ENCODE measurements at regions not wholly inside any gene's neighbourhood (a gene's known extent, or its start where the extent isn't known, plus 50 kb on each side); places are given as distances from the start of the nearest gene placed in this dataset.
"Not testable (repeated sequence)": the region's sequence is repeated elsewhere in the genome, so short reads cannot be mapped to it uniquely, and the experiment has no call there.

- H4K91ac ChIP-seq (ENCODE audit: low read depth, low read length, poor library complexity), result no peak overlapping the region
- H3K79me1 ChIP-seq (ENCODE audit: low read depth, low read length), result no peaks in the 10 kb centered on the region
- H2AK5ac ChIP-seq (ENCODE audit: low read depth, low read length), result no peak overlapping the region
- H3K27me3 ChIP-seq (ENCODE audit: control insufficient read depth in 3 of 3, insufficient read depth in 3 of 3, low read depth in 1 of 3, low read length in 3 of 3), result no peaks in the 10 kb centered on the region
- no peak overlapping the region for H3K18ac ChIP-seq (ENCODE audit: low read length)
- no peak overlapping the region for H3K14ac ChIP-seq (ENCODE audit: low read length)
- H2BK5ac ChIP-seq (ENCODE audit: low read length), result no peak overlapping the region
- no peaks in the 10 kb centered on the region for H3K36me3 ChIP-seq (replicated peaks in 1 of 2; ENCODE audit: control insufficient read depth in 2 of 2, insufficient read depth in 2 of 2, low read length in 2 of 2)
- WGBS, 2 donors (ENCODE audit: extremely low coverage in 2 of 2, insufficient read length in 2 of 2, insufficient replicate concordance in 1 of 2), result no CpG with 5 or more reads among the region's 4 CpGs
- no peaks in the 10 kb centered on the region for H3K4me1 ChIP-seq (ENCODE audit: control insufficient read depth in 2 of 2, insufficient read depth in 1 of 2, low read depth in 1 of 2, low read length in 2 of 2)
- H2BK15ac ChIP-seq (ENCODE audit: low read length), result no peak overlapping the region
- no peak overlapping the region for H2AFZ ChIP-seq (ENCODE audit: low read length)
- no peak overlapping the region for H3K4me2 ChIP-seq (ENCODE audit: insufficient read depth, low read length, poor library complexity, severe bottlenecking)
- no peak overlapping the region for H3K9ac ChIP-seq (ENCODE audit: low read depth, low read length, poor library complexity)
- H4K8ac ChIP-seq (ENCODE audit: low read depth, low read length), result no peak overlapping the region
- no peak overlapping the region for H2BK120ac ChIP-seq (ENCODE audit: low read depth, low read length)
- no peaks in the 10 kb centered on the region for H3K9me3 ChIP-seq (replicated peaks in 1 of 2; ENCODE audit: control insufficient read depth in 2 of 2, insufficient read depth in 1 of 2, low read depth in 1 of 2, low read length in 2 of 2)
- no peak overlapping the region for H3K4me3 ChIP-seq (ENCODE audit: low read length in 2 of 2)
- no peak overlapping the region for H3K4ac ChIP-seq (ENCODE audit: low read length)
- no peak overlapping the region for H3K27ac ChIP-seq (replicated peaks; ENCODE audit: low read length)
- no peak for DNase-seq (ENCODE audit: low spot score)
- H2BK12ac ChIP-seq (ENCODE audit: low read length), result no peak overlapping the region
- no peak overlapping the region for H3K23ac ChIP-seq (ENCODE audit: low read depth, low read length, poor library complexity)
Measured at GRCh38 chr1:55773211-55773940, 558.2 kb upstream of the USP24 start.

GRCh38 chr1:55768327-55768952, 553.3 kb upstream of the USP24 start:
- Histone ChIP-seq H3K4me2 (ENCODE audit: insufficient read depth, low read length, poor library complexity, severe bottlenecking) (no peak overlapping the region), H2AK5ac (ENCODE audit: low read depth, low read length) (no peak overlapping the region), H2BK12ac (ENCODE audit: low read length) (no peak overlapping the region), H2BK5ac (ENCODE audit: low read length) (no peak overlapping the region), H3K9ac (ENCODE audit: low read depth, low read length, poor library complexity) (no peak overlapping the region), H3K9me3 (replicated peaks in 1 of 2; ENCODE audit: control insufficient read depth in 2 of 2, insufficient read depth in 1 of 2, low read depth in 1 of 2, low read length in 2 of 2) (no peaks in the 10 kb centered on the region), H4K91ac (ENCODE audit: low read depth, low read length, poor library complexity) (no peak overlapping the region), H2BK15ac (ENCODE audit: low read length) (no peak overlapping the region), H4K8ac (ENCODE audit: low read depth, low read length) (no peak overlapping the region), H3K23ac (ENCODE audit: low read depth, low read length, poor library complexity) (no peak overlapping the region), H3K4ac (ENCODE audit: low read length) (no peak overlapping the region), H3K4me1 (ENCODE audit: control insufficient read depth in 2 of 2, insufficient read depth in 1 of 2, low read depth in 1 of 2, low read length in 2 of 2) (no peaks in the 10 kb centered on the region), H2AFZ (ENCODE audit: low read length) (no peak overlapping the region), H3K14ac (ENCODE audit: low read length) (no peak overlapping the region), H3K18ac (ENCODE audit: low read length) (no peak overlapping the region), H2BK120ac (ENCODE audit: low read depth, low read length) (no peak overlapping the region), H3K4me3 (ENCODE audit: low read length in 2 of 2) (no peak overlapping the region), H3K27me3 (ENCODE audit: control insufficient read depth in 3 of 3, insufficient read depth in 3 of 3, low read depth in 1 of 3, low read length in 3 of 3) (no peaks in the 10 kb centered on the region), H3K36me3 (replicated peaks in 1 of 2; ENCODE audit: control insufficient read depth in 2 of 2, insufficient read depth in 2 of 2, low read length in 2 of 2) (no peaks in the 10 kb centered on the region), H3K27ac (replicated peaks; ENCODE audit: low read length) (no peak overlapping the region), H3K79me1 (ENCODE audit: low read depth, low read length) (no peaks in the 10 kb centered on the region)
- no peak for DNase-seq (ENCODE audit: low spot score)
- no CpG with 5 or more reads among the region's 1 CpG for WGBS, 2 donors (ENCODE audit: extremely low coverage in 2 of 2, insufficient read length in 2 of 2, insufficient replicate concordance in 1 of 2)

GRCh38 chr1:55767171-55767570, 552.0 kb upstream of the USP24 start:
- H3K27ac ChIP-seq (replicated peaks; ENCODE audit: low read length), result no peak overlapping the region
- no peak overlapping the region for H2AFZ ChIP-seq (ENCODE audit: low read length)
- no peak overlapping the region for H4K91ac ChIP-seq (ENCODE audit: low read depth, low read length, poor library complexity)
- H3K9ac ChIP-seq (ENCODE audit: low read depth, low read length, poor library complexity), result no peak overlapping the region
- no peak overlapping the region for H2BK15ac ChIP-seq (ENCODE audit: low read length)
- H3K18ac ChIP-seq (ENCODE audit: low read length), result no peak overlapping the region
- no peaks in the 10 kb centered on the region for H3K36me3 ChIP-seq (replicated peaks in 1 of 2; ENCODE audit: control insufficient read depth in 2 of 2, insufficient read depth in 2 of 2, low read length in 2 of 2)
- no peak overlapping the region for H3K4ac ChIP-seq (ENCODE audit: low read length)
- no peak overlapping the region for H2AK5ac ChIP-seq (ENCODE audit: low read depth, low read length)
- DNase-seq (ENCODE audit: low spot score), result no peak
- no peak overlapping the region for H4K8ac ChIP-seq (ENCODE audit: low read depth, low read length)
- H2BK5ac ChIP-seq (ENCODE audit: low read length), result no peak overlapping the region
- H3K79me1 ChIP-seq (ENCODE audit: low read depth, low read length), result no peaks in the 10 kb centered on the region
- no peaks in the 10 kb centered on the region for H3K4me1 ChIP-seq (ENCODE audit: control insufficient read depth in 2 of 2, insufficient read depth in 1 of 2, low read depth in 1 of 2, low read length in 2 of 2)
- H2BK12ac ChIP-seq (ENCODE audit: low read length), result no peak overlapping the region
- no peaks in the 10 kb centered on the region for H3K9me3 ChIP-seq (replicated peaks in 1 of 2; ENCODE audit: control insufficient read depth in 2 of 2, insufficient read depth in 1 of 2, low read depth in 1 of 2, low read length in 2 of 2)
- no peak overlapping the region for H3K14ac ChIP-seq (ENCODE audit: low read length)
- H3K4me2 ChIP-seq (ENCODE audit: insufficient read depth, low read length, poor library complexity, severe bottlenecking), result no peak overlapping the region
- WGBS, 2 donors (ENCODE audit: extremely low coverage in 2 of 2, insufficient read length in 2 of 2, insufficient replicate concordance in 1 of 2), result no CpG with 5 or more reads among the region's 3 CpGs
- no peak overlapping the region for H3K4me3 ChIP-seq (ENCODE audit: low read length in 2 of 2)
- H3K23ac ChIP-seq (ENCODE audit: low read depth, low read length, poor library complexity), result no peak overlapping the region
- H3K27me3 ChIP-seq (ENCODE audit: control insufficient read depth in 3 of 3, insufficient read depth in 3 of 3, low read depth in 1 of 3, low read length in 3 of 3), result no peaks in the 10 kb centered on the region
- no peak overlapping the region for H2BK120ac ChIP-seq (ENCODE audit: low read depth, low read length)

GRCh38 chr1:55765505-55765904, 550.3 kb upstream of the USP24 start:
- not testable (repeated sequence) for H3K9ac ChIP-seq (ENCODE audit: low read depth, low read length, poor library complexity); H3K27ac ChIP-seq (replicated peaks; ENCODE audit: low read length); H2BK120ac ChIP-seq (ENCODE audit: low read depth, low read length); H3K79me1 ChIP-seq (ENCODE audit: low read depth, low read length); DNase-seq (ENCODE audit: low spot score); H2AK5ac ChIP-seq (ENCODE audit: low read depth, low read length); H3K18ac ChIP-seq (ENCODE audit: low read length); H2BK5ac ChIP-seq (ENCODE audit: low read length); H3K36me3 ChIP-seq (replicated peaks in 1 of 2; ENCODE audit: control insufficient read depth in 2 of 2, insufficient read depth in 2 of 2, low read length in 2 of 2); H2BK15ac ChIP-seq (ENCODE audit: low read length); H3K14ac ChIP-seq (ENCODE audit: low read length); H3K27me3 ChIP-seq (ENCODE audit: control insufficient read depth in 3 of 3, insufficient read depth in 3 of 3, low read depth in 1 of 3, low read length in 3 of 3); H2BK12ac ChIP-seq (ENCODE audit: low read length); H3K4ac ChIP-seq (ENCODE audit: low read length); H4K91ac ChIP-seq (ENCODE audit: low read depth, low read length, poor library complexity); H3K23ac ChIP-seq (ENCODE audit: low read depth, low read length, poor library complexity); H3K4me1 ChIP-seq (ENCODE audit: control insufficient read depth in 2 of 2, insufficient read depth in 1 of 2, low read depth in 1 of 2, low read length in 2 of 2); H4K8ac ChIP-seq (ENCODE audit: low read depth, low read length); H3K4me3 ChIP-seq (ENCODE audit: low read length in 2 of 2); H2AFZ ChIP-seq (ENCODE audit: low read length); H3K4me2 ChIP-seq (ENCODE audit: insufficient read depth, low read length, poor library complexity, severe bottlenecking); H3K9me3 ChIP-seq (replicated peaks in 1 of 2; ENCODE audit: control insufficient read depth in 2 of 2, insufficient read depth in 1 of 2, low read depth in 1 of 2, low read length in 2 of 2)
- WGBS, 2 donors (ENCODE audit: extremely low coverage in 2 of 2, insufficient read length in 2 of 2, insufficient replicate concordance in 1 of 2), result no CpG with 5 or more reads among the region's 3 CpGs

Data from neuronal stem cell (in vitro differentiated cells).